Body of pancreas (tissue), 4 donors: ENCODE measurements at regions not wholly inside any gene's neighbourhood (a gene's known extent, or its start where the extent isn't known, plus 50 kb on each side); places are given as distances from the start of the nearest gene placed in this dataset.

Source experiments
- ATAC-seq: fragments of 150-250 bp; one replicate; pipeline ENCODE4 v1.9.1; 2016
- DNase-seq, 4 donors: peaks; one replicate each; pipeline ENCODE4 v3.0.0-alpha.2; 2019
- H3K27ac ChIP-seq, 4 donors: fragments of 200-600 bp; sonication (generic); 1 replicate in 3 of 4; 2 replicates in 1 of 4; pipeline versions ENCODE4 v1.5.1 to v1.6.1; 2016 to 2019; ENCODE audit warnings: mild to moderate bottlenecking in 1 of 4, mixed read lengths in 1 of 4, moderate library complexity in 1 of 4
- H3K27me3 ChIP-seq, 2 donors: fragments of 200-600 bp; sonication (generic); one replicate each; pipeline ENCODE4 v1.6.0; 2016; ENCODE audit warnings: mild to moderate bottlenecking in 1 of 2
- H3K36me3 ChIP-seq, 2 donors: fragments of 200-600 bp; sonication (generic); replicated peaks in 1 of 2; 2 replicates each; pipeline ENCODE4 v1.5.1; 2016; ENCODE audit warnings: low read depth in 2 of 2; ENCODE audit not compliant: insufficient read depth in 1 of 2
- H3K4me1 ChIP-seq: fragments of 200-600 bp; sonication (generic); one replicate; pipeline ENCODE4 v1.6.0; 2016
- H3K4me3 ChIP-seq, 2 donors: fragments of 200-600 bp; sonication (generic); 1 replicate in 1 of 2; 2 replicates in 1 of 2; pipeline ENCODE4 v1.5.1; 2016 to 2019
- H3K9me3 ChIP-seq, 3 donors: fragments of 200-600 bp; sonication (generic); 1 replicate in 2 of 3; 2 replicates in 1 of 3; pipeline ENCODE4 v1.5.1; 2016
- CTCF ChIP-seq, 7 experiments: fragments of 450-650 bp in 4 of 7; fragments of 200-600 bp in 3 of 7; sonication (generic) in 3 of 7; IDR thresholded peaks; one replicate each; pipeline ENCODE4 v1.5.1; 2016 to 2019; ENCODE audit warnings: antibody characterized with exemption in 7 of 7
- POLR2A ChIP-seq, 3 donors: fragments of 450-650 bp; IDR thresholded peaks; one replicate each; pipeline ENCODE4 v1.6.1; 2016; ENCODE audit warnings: antibody characterized with exemption in 3 of 3, mild to moderate bottlenecking in 2 of 3
- WGBS, 2 donors: methylation state at CpG; one replicate each; pipeline ENCODE4 v1.1.5; 2017; 5-methylcytosine and 5-hydroxymethylcytosine counted together
- intact Hi-C: fragments of 100-400 bp; cut with DNase I; formaldehyde crosslinking; loops from one replicate; pipeline ENCODE4 v1.15.1; 2023

GRCh38 chr10:8487346-8487745, 432.9 kb downstream of the GATA3 start:
- DNase-seq (no peak), ATAC-seq (no peak)
- Histone ChIP-seq H3K4me1 (no peaks in the 10 kb centered on the region), H3K27ac (no peak overlapping the region), H3K9me3 (no peaks in the 10 kb centered on the region), H3K4me3 (no peak overlapping the region), H3K36me3 (no peaks in the 10 kb centered on the region), H3K27me3 (no peaks in the 10 kb centered on the region)
- TF ChIP-seq POLR2A (IDR thresholded peaks at IDR 0.05) (no peak), CTCF (IDR thresholded peaks at IDR 0.05) (no peak)
- intact Hi-C loops = no loop called here
- WGBS, 2 donors = 65 to 73% methylated on average over 7 of the region's 7 CpGs

- 62 to 71% methylated on average over 3 of the region's 3 CpGs for WGBS, 2 donors
- ATAC-seq = no peak
Measured at GRCh38 chr10:8489232-8489631, 434.7 kb downstream of the GATA3 start.

GRCh38 chr10:8489823-8490222, 435.3 kb downstream of the GATA3 start:
- TF ChIP-seq CTCF (IDR thresholded peaks at IDR 0.05) (no peak), POLR2A (IDR thresholded peaks at IDR 0.05) (no peak)
- Histone ChIP-seq H3K4me3 (no peak overlapping the region), H3K36me3 (no peaks in the 10 kb centered on the region), H3K4me1 (no peaks in the 10 kb centered on the region), H3K27me3 (no peaks in the 10 kb centered on the region), H3K9me3 (no peaks in the 10 kb centered on the region), H3K27ac (no peak overlapping the region)
- 36 to 46% methylated on average over 6 of the region's 6 CpGs for WGBS, 2 donors
- no peak for ATAC-seq
- no peak for DNase-seq
- intact Hi-C loops = no loop called here

More at GRCh38 chr10:8489232-8489631, 434.7 kb downstream of the GATA3 start:
- no peak overlapping the region for H3K4me3 ChIP-seq
- H3K9me3 ChIP-seq = no peaks in the 10 kb centered on the region
- H3K36me3 ChIP-seq = no peaks in the 10 kb centered on the region
- TF ChIP-seq CTCF (IDR thresholded peaks at IDR 0.05) (no peak), POLR2A (IDR thresholded peaks at IDR 0.05) (no peak)
- intact Hi-C loops = no loop called here
- no peaks in the 10 kb centered on the region for H3K4me1 ChIP-seq
- no peak overlapping the region for H3K27ac ChIP-seq
- no peaks in the 10 kb centered on the region for H3K27me3 ChIP-seq
- no peak for DNase-seq

GRCh38 chr10:8498290-8498689, 443.8 kb downstream of the GATA3 start:
- ATAC-seq = no peak
- H3K36me3 ChIP-seq = no peaks in the 10 kb centered on the region
- no peak for TF ChIP-seq CTCF (IDR thresholded peaks at IDR 0.05)
- no peak for TF ChIP-seq POLR2A (IDR thresholded peaks at IDR 0.05)
- no peak for DNase-seq
- H3K27me3 ChIP-seq = no peaks in the 10 kb centered on the region
- no peaks in the 10 kb centered on the region for H3K9me3 ChIP-seq
- WGBS, 2 donors = 77% methylated on average over 1 of the region's 1 CpG
- H3K4me1 ChIP-seq = no peaks in the 10 kb centered on the region
- no peak overlapping the region for H3K27ac ChIP-seq
- H3K4me3 ChIP-seq = no peak overlapping the region
- intact Hi-C loops = no loop called here

- no peaks in the 10 kb centered on the region for H3K27me3 ChIP-seq
- TF ChIP-seq CTCF (IDR thresholded peaks at IDR 0.05) (no peak), POLR2A (IDR thresholded peaks at IDR 0.05) (no peak)
- intact Hi-C loops = no loop called here
- H3K36me3 ChIP-seq = no peaks in the 10 kb centered on the region
- no peak overlapping the region for H3K27ac ChIP-seq
- no peak for ATAC-seq
- no peak for DNase-seq
- H3K9me3 ChIP-seq = no peaks in the 10 kb centered on the region
- whole genome bisulfite sequencing, 2 donors = 55 to 56% methylated on average over 4 of the region's 4 CpGs
- H3K4me3 ChIP-seq = no peak overlapping the region
- no peaks in the 10 kb centered on the region for H3K4me1 ChIP-seq
Measured at GRCh38 chr10:8498881-8499280, 444.4 kb downstream of the GATA3 start.
